ENCODE measurements at regions not wholly inside any gene's neighbourhood (a gene's known extent, or its start where the extent isn't known, plus 50 kb on each side); places are given as distances from the start of the nearest gene placed in this dataset.

GRCh38 chr5:144945503-144945902 is 774.8 kb downstream of the KCTD16 start (continued):
- TF ChIP-seq ZNF280A (IDR thresholded peaks at IDR 0.05; ENCODE audit: low read depth, partially characterized antibody) (no peak), FOXP4 (CRISPR knock-in tag; IDR thresholded peaks at IDR 0.05; ENCODE audit: borderline replicate concordance) (no peak), LEF1 (IDR thresholded peaks at IDR 0.05) (no peak)

- no peak overlapping the region for H3K9ac ChIP-seq (ENCODE audit: insufficient read depth in 1 of 2, low read depth in 2 of 2, low read length in 2 of 2)
- DNase-seq (ENCODE audit: extremely low read depth in 1 of 4, low spot score in 3 of 4) (no peak), ATAC-seq (no peak), FAIRE-seq (no peak)
- H3K27me3 ChIP-seq (ENCODE audit: control insufficient read depth in 2 of 2, insufficient read depth in 2 of 2, low read length in 2 of 2): no peaks in the 10 kb centered on the region
- ChIA-PET POLR2A (no interaction called here), CTCF (ENCODE audit: low intra/inter-chr PET ratio) (no interaction called here)
- H3K4me1 ChIP-seq (replicated peaks in 1 of 2; ENCODE audit: control insufficient read depth in 2 of 2, insufficient read depth in 2 of 2, low read length in 2 of 2): no peaks in the 10 kb centered on the region
- in situ Hi-C loops (cut with MboI): no loop called here
- H2AFZ ChIP-seq (ENCODE audit: low read depth, low read length): no peak overlapping the region
- no peaks in the 10 kb centered on the region for H4K20me1 ChIP-seq (replicated peaks; ENCODE audit: control insufficient read depth, insufficient read depth, low read length)
- WGBS (ENCODE audit: insufficient coverage, low coverage, missing lambda C conversion rate): 2% methylated on average over 4 of the region's 4 CpGs
- no peaks in the 10 kb centered on the region for H3K9me1 ChIP-seq (ENCODE audit: control insufficient read depth, insufficient read depth, low read length)
- no peak overlapping the region for H3K4me2 ChIP-seq (ENCODE audit: insufficient read depth, low read length)
- no peaks in the 10 kb centered on the region for H3K9me3 ChIP-seq (replicated peaks; ENCODE audit: control insufficient read depth, insufficient read depth, low read depth, low read length)
- H3K4me3 ChIP-seq: no peak overlapping the region
- no TSS peak for BruUV-seq (replicated peaks)
- H3K36me3 ChIP-seq (ENCODE audit: control insufficient read depth, insufficient read depth, low read length): no peaks in the 10 kb centered on the region
- TF ChIP-seq GTF2A2 (tag; IDR thresholded peaks at IDR 0.05): no peak
- TF ChIP-seq MAX (CRISPR knock-in tag; IDR thresholded peaks at IDR 0.05): no peak
- no peak for TF ChIP-seq GATA2 (CRISPR knock-in tag; IDR thresholded peaks at IDR 0.05)
- TF ChIP-seq NFE2L1 (tag; IDR thresholded peaks at IDR 0.05; ENCODE audit: borderline replicate concordance, low read depth): no peak
- no peak for TF ChIP-seq ZNF592 (IDR thresholded peaks at IDR 0.05)
- no peak for TF ChIP-seq U2AF1 (optimal IDR thresholded peaks at IDR 0.05; ENCODE audit: low read depth, low read length)
- intact Hi-C loops (cut with micrococcal nuclease): no loop called here
- no peak overlapping the region for H3K27ac ChIP-seq (ENCODE audit: extremely low read depth, low read depth, low read length)
- H3K79me2 ChIP-seq (ENCODE audit: control insufficient read depth, insufficient read depth, low read length): no peaks in the 10 kb centered on the region
Observed at GRCh38 chr5:144944936-144945335, 774.3 kb downstream of the KCTD16 start.

Data from K562 (cell line).